MM.1S (cell line): ENCODE measurements at regions not wholly inside any gene's neighbourhood (a gene's known extent, or its start where the extent isn't known, plus 50 kb on each side); places are given as distances from the start of the nearest gene placed in this dataset.

Experiments
- DNase-seq: peaks from one replicate; pipeline ENCODE4 v3.0.0-alpha.2; 2015
- H2AFZ ChIP-seq: fragments of 300-600 bp; sonication (generic); 2 replicates; pipeline ENCODE4 v1.6.0; 2016; ENCODE audit warnings: antibody characterized with exemption, low read length
- H3F3A ChIP-seq: fragments of 300-600 bp; sonication (generic); 2 replicates; pipeline ENCODE4 v1.6.1; 2016; ENCODE audit warnings: mild to moderate bottlenecking, antibody characterized with exemption, low read length, moderate library complexity, mixed read lengths; ENCODE audit not compliant: insufficient read depth
- H3K27ac ChIP-seq: fragments of 300-600 bp; sonication (generic); 2 replicates; pipeline ENCODE4 v1.5.1; 2016; ENCODE audit warnings: mild to moderate bottlenecking, low read length
- H3K27me3 ChIP-seq: fragments of 300-600 bp; sonication (generic); replicated peaks from 2 replicates; pipeline ENCODE4 v1.6.0; 2016; ENCODE audit warnings: low read length; ENCODE audit not compliant: insufficient read depth
- H3K36me3 ChIP-seq: fragments of 300-600 bp; sonication (generic); replicated peaks from 2 replicates; pipeline ENCODE4 v1.6.1; 2016; ENCODE audit warnings: mild to moderate bottlenecking, low read length, mixed read lengths; ENCODE audit not compliant: insufficient read depth
- H3K4me1 ChIP-seq: fragments of 300-600 bp; sonication (generic); 2 replicates; pipeline ENCODE4 v1.6.1; 2016; ENCODE audit warnings: low read length, mixed read lengths
- H3K4me2 ChIP-seq: fragments of 300-600 bp; sonication (generic); 2 replicates; pipeline ENCODE4 v1.6.0; 2016; ENCODE audit warnings: low read depth, low read length
- H3K4me3 ChIP-seq: fragments of 300-600 bp; sonication (generic); 2 replicates; pipeline ENCODE4 v1.5.1; 2016; ENCODE audit warnings: low read length, mixed read lengths
- H3K79me2 ChIP-seq: fragments of 300-600 bp; sonication (generic); 2 replicates; pipeline ENCODE4 v1.6.1; 2016; ENCODE audit warnings: mixed run types, low read length, mixed read lengths
- H3K9ac ChIP-seq: fragments of 300-600 bp; sonication (generic); 2 replicates; pipeline ENCODE4 v1.6.1; 2016; ENCODE audit warnings: low read length, mixed read lengths
- H3K9me2 ChIP-seq: fragments of 300-600 bp; sonication (generic); replicated peaks from 2 replicates; pipeline ENCODE4 v1.6.1; 2016; ENCODE audit warnings: mild to moderate bottlenecking, low read length, mixed read lengths; ENCODE audit not compliant: insufficient read depth
- H3K9me3 ChIP-seq: fragments of 300-600 bp; sonication (generic); replicated peaks from 2 replicates; pipeline ENCODE4 v1.6.1; 2016; ENCODE audit warnings: mild to moderate bottlenecking, low read length, mixed read lengths; ENCODE audit not compliant: insufficient read depth
- H4K20me1 ChIP-seq: fragments of 300-600 bp; sonication (generic); 2 replicates; pipeline ENCODE4 v1.6.1; 2016; ENCODE audit warnings: mild to moderate bottlenecking, low read length, moderate library complexity, mixed read lengths; ENCODE audit not compliant: insufficient read depth
- EZH2 ChIP-seq: fragments of 300-600 bp; sonication (generic); optimal IDR thresholded peaks from 2 replicates; pipeline ENCODE3; 2017; ENCODE audit warnings: low read depth, mild to moderate bottlenecking, antibody characterized with exemption, low read length, mixed read lengths
- EZH2phosphoT487 ChIP-seq: fragments of 300-600 bp; sonication (generic); IDR thresholded peaks from 2 replicates; pipeline ENCODE4 v1.6.1; 2018; ENCODE audit warnings: antibody characterized with exemption, low read length
- TF ChIP-seq, protein P1 (sequence below): fragments of 300-600 bp; sonication (generic); IDR thresholded peaks from 2 replicates; pipeline ENCODE4 v1.5.1; 2016; ENCODE audit warnings: antibody characterized with exemption, low read length, mixed read lengths

DNA sequence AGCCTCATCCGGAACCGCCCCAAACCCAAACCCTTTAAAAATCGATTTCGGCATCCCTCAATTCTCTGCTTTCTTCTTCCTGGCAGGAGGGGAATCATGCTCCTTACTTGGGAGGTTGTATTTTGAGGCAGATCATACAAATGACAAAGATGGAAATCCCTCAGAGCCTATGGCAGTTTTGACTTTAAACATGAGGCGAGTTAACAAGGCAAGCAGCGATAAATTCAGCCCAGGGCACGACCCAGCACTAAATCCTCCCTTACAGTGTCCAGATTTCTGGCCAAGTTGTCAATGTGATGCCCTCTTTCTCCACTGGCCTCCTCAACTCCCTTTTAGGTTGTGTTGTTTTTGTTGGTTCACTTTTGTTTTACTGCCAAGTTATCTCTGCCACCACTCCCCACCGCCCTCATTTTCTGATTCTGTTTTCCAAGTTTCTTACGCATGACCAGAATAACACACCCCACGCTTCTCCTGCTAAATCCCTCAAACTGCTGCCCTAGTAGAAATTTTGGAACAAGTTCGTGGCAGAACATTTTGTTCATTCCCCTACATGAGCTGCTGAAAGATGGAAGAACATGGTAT lies 68.3 kb downstream of the CTAGE1 start:
- Histone ChIP-seq H3K9ac (no peak overlapping the region), H3F3A (no peaks in the 10 kb centered on the region)

GRCh38 chr18:22348521-22349316 lies 69.0 kb downstream of the CTAGE1 start:
- Histone ChIP-seq H3K27ac (no peak overlapping the region), H3K36me3 (no peaks in the 10 kb centered on the region), H3K4me1 (no peaks in the 10 kb centered on the region), H3K4me3 (no peak overlapping the region), H4K20me1 (no peaks in the 10 kb centered on the region), H2AFZ (no peak overlapping the region), H3K9ac (no peak overlapping the region), H3K9me3 (no peaks in the 10 kb centered on the region), H3K4me2 (no peak overlapping the region), H3K27me3 (no peaks in the 10 kb centered on the region), H3K9me2 (no peaks in the 10 kb centered on the region), H3K79me2 (no peaks in the 10 kb centered on the region), H3F3A (no peaks in the 10 kb centered on the region)
- no peak for TF ChIP-seq EZH2phosphoT487
- DNase-seq: no peak

More for the DNA sequence above, 68.3 kb downstream of the CTAGE1 start:
- no peaks in the 10 kb centered on the region for H4K20me1 ChIP-seq
- H3K27me3 ChIP-seq: no peaks in the 10 kb centered on the region
- H3K4me3 ChIP-seq: no peak overlapping the region
- no peaks in the 10 kb centered on the region for H3K9me3 ChIP-seq
- no peaks in the 10 kb centered on the region for H3K79me2 ChIP-seq
- H3K9me2 ChIP-seq: no peaks in the 10 kb centered on the region
- H3K4me2 ChIP-seq: no peak overlapping the region
- no peak for DNase-seq
- H3K36me3 ChIP-seq: no peaks in the 10 kb centered on the region
- H2AFZ ChIP-seq: no peak overlapping the region
- H3K27ac ChIP-seq: no peak overlapping the region
- H3K4me1 ChIP-seq: no peaks in the 10 kb centered on the region
- no peak for TF ChIP-seq EZH2
- TF ChIP-seq EZH2phosphoT487: no peak
- TF ChIP-seq, protein P1, sequence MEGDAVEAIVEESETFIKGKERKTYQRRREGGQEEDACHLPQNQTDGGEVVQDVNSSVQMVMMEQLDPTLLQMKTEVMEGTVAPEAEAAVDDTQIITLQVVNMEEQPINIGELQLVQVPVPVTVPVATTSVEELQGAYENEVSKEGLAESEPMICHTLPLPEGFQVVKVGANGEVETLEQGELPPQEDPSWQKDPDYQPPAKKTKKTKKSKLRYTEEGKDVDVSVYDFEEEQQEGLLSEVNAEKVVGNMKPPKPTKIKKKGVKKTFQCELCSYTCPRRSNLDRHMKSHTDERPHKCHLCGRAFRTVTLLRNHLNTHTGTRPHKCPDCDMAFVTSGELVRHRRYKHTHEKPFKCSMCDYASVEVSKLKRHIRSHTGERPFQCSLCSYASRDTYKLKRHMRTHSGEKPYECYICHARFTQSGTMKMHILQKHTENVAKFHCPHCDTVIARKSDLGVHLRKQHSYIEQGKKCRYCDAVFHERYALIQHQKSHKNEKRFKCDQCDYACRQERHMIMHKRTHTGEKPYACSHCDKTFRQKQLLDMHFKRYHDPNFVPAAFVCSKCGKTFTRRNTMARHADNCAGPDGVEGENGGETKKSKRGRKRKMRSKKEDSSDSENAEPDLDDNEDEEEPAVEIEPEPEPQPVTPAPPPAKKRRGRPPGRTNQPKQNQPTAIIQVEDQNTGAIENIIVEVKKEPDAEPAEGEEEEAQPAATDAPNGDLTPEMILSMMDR: no peak

DNA sequence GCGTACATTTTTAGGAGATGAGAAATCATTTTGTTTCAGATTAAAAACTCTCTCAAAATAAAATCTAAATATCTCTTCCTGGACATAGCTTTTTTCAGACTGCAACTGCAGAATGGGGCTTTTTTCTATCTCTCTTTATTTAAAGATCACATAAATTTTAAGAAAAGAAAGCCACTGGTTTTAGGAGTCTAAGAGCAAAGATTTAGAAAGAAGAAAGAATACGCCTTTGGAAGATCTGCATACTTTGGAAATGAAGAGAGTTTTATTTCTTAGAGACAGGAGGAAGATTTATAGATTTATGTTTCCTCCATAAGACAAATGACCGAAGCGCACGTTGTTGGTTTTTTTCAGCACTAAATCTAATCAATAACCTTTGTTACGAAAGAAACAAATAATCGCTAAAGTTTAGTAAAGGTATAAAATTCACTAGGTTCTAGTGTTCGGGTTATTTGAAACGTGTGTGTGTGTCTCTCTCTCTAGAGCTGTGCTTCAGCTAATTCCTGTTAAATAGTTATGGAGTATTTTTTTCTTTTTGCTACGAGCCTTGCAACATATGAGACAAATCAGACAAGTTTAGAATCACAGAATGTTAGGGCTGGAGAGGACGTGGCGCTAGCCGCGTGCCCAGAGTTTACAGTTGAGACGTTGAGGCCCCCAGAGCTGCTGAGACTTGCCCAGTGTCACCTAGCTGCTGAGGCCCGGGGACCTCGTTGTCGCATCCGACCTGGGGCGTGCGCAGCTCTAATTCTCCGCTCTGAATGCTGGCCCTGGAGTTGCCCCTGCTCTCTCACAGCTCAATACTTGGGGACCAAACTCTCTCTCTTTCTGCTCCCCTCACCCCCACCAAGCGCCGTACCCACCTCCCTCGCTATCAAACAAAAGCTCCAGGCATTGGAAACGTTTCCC lies 69.9 kb downstream of the CTAGE1 start:
- no peaks in the 10 kb centered on the region for H3K36me3 ChIP-seq
- TF ChIP-seq EZH2 (no peak), EZH2phosphoT487 (no peak)
- TF ChIP-seq, protein P1: no peak
- no peaks in the 10 kb centered on the region for H3F3A ChIP-seq
- H4K20me1 ChIP-seq: no peaks in the 10 kb centered on the region
- H3K4me3 ChIP-seq: no peak overlapping the region
- H3K27ac ChIP-seq: no peak overlapping the region
- no peak overlapping the region for H3K9ac ChIP-seq
- no peak overlapping the region for H3K4me2 ChIP-seq
- DNase-seq: no peak
- no peaks in the 10 kb centered on the region for H3K27me3 ChIP-seq
- no peaks in the 10 kb centered on the region for H3K79me2 ChIP-seq
- no peak overlapping the region for H2AFZ ChIP-seq
- H3K9me3 ChIP-seq: no peaks in the 10 kb centered on the region
- no peaks in the 10 kb centered on the region for H3K4me1 ChIP-seq
- no peaks in the 10 kb centered on the region for H3K9me2 ChIP-seq
